ENCODE measurements at regions not wholly inside any gene's neighbourhood (a gene's known extent, or its start where the extent isn't known, plus 50 kb on each side); places are given as distances from the start of the nearest gene placed in this dataset.

DNA sequence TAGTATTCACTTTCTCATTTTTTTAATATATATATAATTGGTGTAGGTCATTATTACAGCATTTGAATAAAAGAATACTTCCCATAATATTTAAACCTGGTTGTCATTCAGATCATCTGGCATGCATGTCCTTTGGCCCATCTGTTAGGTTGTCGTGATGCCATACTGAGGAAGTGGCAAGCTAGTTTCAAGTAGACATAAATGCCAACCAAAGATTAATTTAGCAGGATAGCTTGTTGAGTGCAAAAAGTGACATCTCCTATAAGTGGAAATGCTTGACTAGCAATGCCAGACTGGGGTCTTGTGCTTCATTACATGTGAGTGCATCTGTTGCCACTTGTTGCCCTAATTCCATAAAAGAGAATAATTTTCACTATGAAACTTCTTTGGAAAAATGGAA is 1044.7 kb downstream of the GRIK2 start:
- H3K9me3 Mint-ChIP-seq, result no peaks in the 10 kb centered on the region
- H3K27me3 Mint-ChIP-seq, result no peaks in the 10 kb centered on the region
- H3K36me3 Mint-ChIP-seq, result no peaks in the 10 kb centered on the region
- no peak for TF ChIP-seq CTCF (conservative IDR thresholded peaks at IDR 0.05)
- DNase-seq (ENCODE audit: extremely low spot score, unreplicated experiment), result no peak
- no peak overlapping the region for H3K27ac Mint-ChIP-seq
- no peaks in the 10 kb centered on the region for H3K4me1 Mint-ChIP-seq (ENCODE audit: unreplicated experiment)
- no peak overlapping the region for H3K4me3 Mint-ChIP-seq

GRCh38 chr6:102417368-102417998 is 1024.0 kb downstream of the GRIK2 start:
- H3K36me3 Mint-ChIP-seq, result no peaks in the 10 kb centered on the region
- no peaks in the 10 kb centered on the region for H3K27me3 Mint-ChIP-seq
- no peak overlapping the region for H3K4me3 Mint-ChIP-seq
- no peak for DNase-seq (ENCODE audit: extremely low spot score, unreplicated experiment)
- no peak for TF ChIP-seq CTCF (conservative IDR thresholded peaks at IDR 0.05)
- no peak overlapping the region for H3K27ac Mint-ChIP-seq
- no peaks in the 10 kb centered on the region for H3K4me1 Mint-ChIP-seq (ENCODE audit: unreplicated experiment)
- H3K9me3 Mint-ChIP-seq, result no peaks in the 10 kb centered on the region

GRCh38 chr6:102415891-102416290 is 1022.4 kb downstream of the GRIK2 start:
- TF ChIP-seq CTCF (conservative IDR thresholded peaks at IDR 0.05), result no peak
- no peak for DNase-seq (ENCODE audit: extremely low spot score, unreplicated experiment)
- H3K36me3 Mint-ChIP-seq, result no peaks in the 10 kb centered on the region
- no peak overlapping the region for H3K4me3 Mint-ChIP-seq
- H3K4me1 Mint-ChIP-seq (ENCODE audit: unreplicated experiment), result no peaks in the 10 kb centered on the region
- H3K27ac Mint-ChIP-seq, result no peak overlapping the region
- no peaks in the 10 kb centered on the region for H3K9me3 Mint-ChIP-seq
- no peaks in the 10 kb centered on the region for H3K27me3 Mint-ChIP-seq

DNA sequence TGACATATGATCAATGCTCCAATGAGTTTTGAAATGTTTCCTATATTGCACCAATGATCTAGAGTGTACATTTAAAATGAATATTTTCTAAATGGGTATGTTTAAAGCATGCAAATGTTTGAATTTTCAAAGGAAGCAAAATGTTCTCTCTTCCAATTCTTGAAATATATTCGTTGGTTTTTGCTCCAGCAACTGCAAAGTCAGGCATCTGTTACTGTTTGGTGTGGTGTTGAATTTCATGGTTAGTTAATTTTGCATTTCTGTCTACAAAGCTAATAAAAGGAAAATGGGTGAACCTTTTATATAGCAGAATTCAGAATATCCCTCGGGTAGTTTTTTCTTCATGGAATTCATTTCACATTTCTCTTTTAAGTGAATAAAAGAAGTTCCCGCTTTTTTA is 1018.3 kb downstream of the GRIK2 start:
- no peak for DNase-seq (ENCODE audit: extremely low spot score, unreplicated experiment)
- Mint-ChIP-seq H3K4me1 (ENCODE audit: unreplicated experiment) (no peaks in the 10 kb centered on the region), H3K4me3 (no peak overlapping the region), H3K9me3 (no peaks in the 10 kb centered on the region), H3K27ac (no peak overlapping the region), H3K36me3 (no peaks in the 10 kb centered on the region), H3K27me3 (no peaks in the 10 kb centered on the region)
- no peak for TF ChIP-seq CTCF (conservative IDR thresholded peaks at IDR 0.05)

DNA sequence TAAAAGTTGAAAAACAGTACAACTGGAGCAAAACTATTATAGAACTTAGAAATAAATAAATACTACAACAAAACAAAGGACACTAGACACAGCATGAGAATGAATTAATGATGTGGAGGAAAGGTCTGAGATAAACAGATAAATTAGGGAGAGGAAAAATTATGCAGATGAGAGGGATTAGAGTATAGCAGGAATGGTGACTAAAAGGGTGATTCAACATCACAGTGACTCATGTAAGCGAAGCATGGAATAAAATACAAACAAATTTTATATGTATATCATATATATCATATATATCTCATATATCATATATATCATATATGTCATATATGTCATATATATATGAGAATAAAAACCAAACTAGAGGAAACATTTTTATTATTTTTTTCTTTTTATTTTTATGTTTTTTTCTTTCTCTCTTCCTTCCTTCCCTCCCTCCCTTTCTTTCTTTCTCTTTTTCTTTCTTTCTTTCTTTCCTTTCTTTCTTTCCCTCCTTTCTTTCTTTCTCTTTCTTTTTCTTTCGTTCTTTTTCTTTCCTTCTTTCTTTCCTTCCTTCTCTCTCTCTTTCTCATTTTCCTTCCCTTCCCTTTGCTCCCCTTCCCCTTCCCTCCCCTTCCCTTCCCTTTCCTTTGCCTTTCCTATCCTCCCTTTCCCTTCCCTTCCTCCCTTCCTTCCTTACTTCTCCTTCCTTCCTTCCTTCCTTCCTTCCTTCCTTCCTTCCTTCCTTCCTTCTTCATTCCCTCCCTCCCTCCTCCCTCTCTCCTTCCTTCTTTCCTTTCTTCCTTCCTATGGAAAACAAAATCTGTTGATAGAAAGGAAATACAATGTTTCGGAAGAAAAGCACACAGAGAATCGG is 1014.6 kb downstream of the GRIK2 start:
- Mint-ChIP-seq H3K27me3 (no peaks in the 10 kb centered on the region), H3K4me3 (no peak overlapping the region), H3K9me3 (no peaks in the 10 kb centered on the region), H3K4me1 (ENCODE audit: unreplicated experiment) (no peaks in the 10 kb centered on the region), H3K27ac (no peak overlapping the region), H3K36me3 (no peaks in the 10 kb centered on the region)
- TF ChIP-seq CTCF (conservative IDR thresholded peaks at IDR 0.05), result no peak
- no peak for DNase-seq (ENCODE audit: extremely low spot score, unreplicated experiment)

All from type B pancreatic cell (in vitro differentiated cells).